IMR-90 (cell line): ENCODE measurements at regions not wholly inside any gene's neighbourhood (a gene's known extent, or its start where the extent isn't known, plus 50 kb on each side); places are given as distances from the start of the nearest gene placed in this dataset.

Experiments
- ATAC-seq: fragments of 200-7000 bp; cut with Tn5 transposase; 2 replicates; pipeline ENCODE4 v1.9.1; 2020; ENCODE audit warnings: low read depth, mild to moderate bottlenecking, moderate library complexity
- BruUV-seq: library from RNA; stranded (reverse); fragments of 400-500 nt; replicated peaks from 2 replicates; lab custom pipeline; 2021; lab: Mats Ljungman, UMichigan
- CTCF ChIA-PET: fragments of 300-600 bp; formaldehyde crosslinking; extraction: SDS; loops from one replicate; lab custom pipeline; 2021; ENCODE audit warnings: antibody characterized with exemption; lab: Yijun Ruan, JAX
- POLR2A ChIA-PET: fragments of 300-600 bp; sonication (Branson Sonifier 250); formaldehyde crosslinking; loops from one replicate; lab custom pipeline; 2022; ENCODE audit warnings: antibody characterized with exemption; ENCODE audit not compliant: unreplicated experiment; lab: Charles Lee
- DNase-seq: peaks from one replicate; pipeline ENCODE4 v3.0.0; 2013
- H2AFZ ChIP-seq: replicated peaks from 2 replicates; pipeline ENCODE3; 2013; ENCODE audit warnings: low read length, mild to moderate bottlenecking; ENCODE audit not compliant: poor library complexity
- H2AK5ac ChIP-seq: 2 replicates; pipeline ENCODE4 v1.6.1; 2013; ENCODE audit warnings: low read depth, low read length, inconsistent platforms
- H2AK9ac ChIP-seq: replicated peaks from 2 replicates; pipeline ENCODE3; 2013; ENCODE audit warnings: mild to moderate bottlenecking, low read depth, low read length, moderate library complexity; ENCODE audit not compliant: poor library complexity
- H2BK120ac ChIP-seq: 2 replicates; pipeline ENCODE4 v1.6.1; 2013; ENCODE audit warnings: low read depth, low read length, inconsistent platforms
- H2BK15ac ChIP-seq: 3 replicates; pipeline ENCODE4 v1.6.1; 2013; ENCODE audit warnings: low read depth, low read length, inconsistent platforms
- H2BK20ac ChIP-seq: 2 replicates; pipeline ENCODE4 v1.6.1; 2013; ENCODE audit warnings: low read depth, mild to moderate bottlenecking, inconsistent platforms, low read length, moderate library complexity
- H2BK5ac ChIP-seq: 2 replicates; pipeline ENCODE4 v1.6.1; 2013; ENCODE audit warnings: mild to moderate bottlenecking, low read depth, low read length, inconsistent platforms; ENCODE audit not compliant: poor library complexity, severe bottlenecking
- H3K14ac ChIP-seq: replicated peaks from 2 replicates; pipeline ENCODE4 v1.6.1; 2013; ENCODE audit warnings: low read depth, low read length, inconsistent platforms
- H3K18ac ChIP-seq: 2 replicates; pipeline ENCODE4 v1.6.1; 2013; ENCODE audit warnings: low read depth, low read length, control low read depth
- H3K23ac ChIP-seq: 2 replicates; pipeline ENCODE4 v1.6.1; 2013; ENCODE audit warnings: low read depth, low read length, inconsistent platforms
- H3K27ac ChIP-seq: 2 replicates; pipeline ENCODE4 v1.5.1; 2013; ENCODE audit warnings: mild to moderate bottlenecking, control low read depth, low read length; ENCODE audit not compliant: insufficient read depth
- H3K27me3 ChIP-seq: 2 replicates; pipeline ENCODE4 v1.6.1; 2013; ENCODE audit warnings: low read length; ENCODE audit not compliant: control insufficient read depth, insufficient read depth
- H3K36me3 ChIP-seq: 2 replicates; pipeline ENCODE4 v1.6.1; 2013; ENCODE audit warnings: low read length, mixed read lengths; ENCODE audit not compliant: control insufficient read depth, insufficient read depth
- H3K4ac ChIP-seq: 2 replicates; pipeline ENCODE4 v1.6.1; 2013; ENCODE audit warnings: low read depth, low read length, inconsistent platforms
- H3K4me1 ChIP-seq: 2 replicates; pipeline ENCODE4 v1.6.1; 2013; ENCODE audit warnings: low read length, mixed read lengths; ENCODE audit not compliant: control insufficient read depth, insufficient read depth
- H3K4me2 ChIP-seq: 2 replicates; pipeline ENCODE4 v1.6.1; 2013; ENCODE audit warnings: low read depth, mild to moderate bottlenecking, control low read depth, low read length, moderate library complexity
- H3K4me3 ChIP-seq: 2 replicates; pipeline ENCODE4 v1.5.1; 2013; ENCODE audit warnings: low read depth, mild to moderate bottlenecking, control low read depth, low read length, moderate library complexity; ENCODE audit not compliant: insufficient read depth
- H3K56ac ChIP-seq: 2 replicates; pipeline ENCODE4 v1.6.1; 2013; ENCODE audit warnings: low read length, inconsistent platforms; ENCODE audit not compliant: insufficient read depth; ENCODE audit errors: extremely low read depth
- H3K79me1 ChIP-seq, 2 experiments: 2 replicates each; pipeline ENCODE4 v1.6.1; 2013; ENCODE audit warnings: low read length in 2 of 2, inconsistent platforms in 1 of 2, low read depth in 1 of 2
- H3K9ac ChIP-seq: 2 replicates; pipeline ENCODE4 v1.6.1; 2013; ENCODE audit warnings: low read depth, low read length, control low read depth
- H3K9me1 ChIP-seq: 2 replicates; pipeline ENCODE4 v1.6.1; 2013; ENCODE audit warnings: low read length, inconsistent platforms; ENCODE audit not compliant: insufficient read depth
- H3K9me3 ChIP-seq: 2 replicates; pipeline ENCODE4 v1.6.1; 2013; ENCODE audit warnings: low read length; ENCODE audit not compliant: control insufficient read depth, insufficient read depth
- H4K20me1 ChIP-seq: 2 replicates; pipeline ENCODE4 v1.6.1; 2013; ENCODE audit warnings: low read length, inconsistent platforms; ENCODE audit not compliant: insufficient read depth
- H4K5ac ChIP-seq: 2 replicates; pipeline ENCODE4 v1.6.1; 2013; ENCODE audit warnings: mild to moderate bottlenecking, low read depth, low read length, control low read depth
- H4K8ac ChIP-seq, 2 experiments: 2 replicates each; pipeline ENCODE4 v1.6.1; 2013; ENCODE audit warnings: low read depth in 2 of 2, low read length in 2 of 2, control low read depth in 1 of 2, inconsistent platforms in 1 of 2
- H4K91ac ChIP-seq: 2 replicates; pipeline ENCODE4 v1.6.1; 2013; ENCODE audit warnings: low read depth, low read length, inconsistent platforms; ENCODE audit not compliant: insufficient read depth
- MXI1 ChIP-seq: IDR thresholded peaks from 2 replicates; pipeline ENCODE4 v1.6.1; 2012; ENCODE audit warnings: low read depth, mild to moderate bottlenecking, low read length, moderate library complexity, borderline replicate concordance
- SMC3 ChIP-seq: fragments of 150-350 bp; IDR thresholded peaks from 2 replicates; pipeline ENCODE4 v1.6.1; 2016; ENCODE audit warnings: low read depth, mild to moderate bottlenecking, antibody characterized with exemption, low read length, moderate library complexity
- WGBS, 2 experiments: methylation state at CpG; one replicate each; pipeline versions ENCODE4 v1.1.5 to v1.1.7; 2013; ENCODE audit warnings: missing lambda C conversion rate in 2 of 2; ENCODE audit not compliant: insufficient read length in 1 of 2; ENCODE audit errors: extremely low coverage in 2 of 2; 5-methylcytosine and 5-hydroxymethylcytosine counted together
- dilution Hi-C: fragments of 300-500 bp; cut with HindIII; formaldehyde crosslinking; loops from one replicate; pipeline ENCODE4 v1.14.3; 2018; ENCODE audit warnings: low sequenced_read_pairs; ENCODE audit not compliant: unreplicated experiment
- in situ Hi-C: fragments of 300-500 bp; cut with MboI; formaldehyde crosslinking; loops from 3 replicates; pipeline ENCODE4 v1.14.3; 2019; ENCODE audit warnings: low sequenced_read_pairs, inconsistent platforms, mixed read lengths
- intact Hi-C: fragments of 100-400 bp; cut with micrococcal nuclease; formaldehyde crosslinking; loops from 2 replicates; pipeline ENCODE4 v1.10.0; 2022

- in situ Hi-C loops = no loop called here
- ATAC-seq (no peak), DNase-seq (no peak)
- Histone ChIP-seq H3K23ac (no peak overlapping the region), H2AFZ (no peak overlapping the region), H2AK5ac (no peak overlapping the region), H3K27ac (no peak overlapping the region), H3K9ac (no peak overlapping the region), H3K4me3 (no peak overlapping the region), H3K18ac (no peak overlapping the region), H3K36me3 (no peaks in the 10 kb centered on the region), H2BK5ac (no peak overlapping the region), H3K56ac (no peak overlapping the region), H4K8ac (no peak overlapping the region), H3K9me3 (no peaks in the 10 kb centered on the region), H2AK9ac (no peak overlapping the region), H3K9me1 (no peaks in the 10 kb centered on the region), H3K14ac (no peak overlapping the region), H4K20me1 (no peaks in the 10 kb centered on the region), H3K27me3 (peaks cover 5% of the 10 kb centered on the region), H3K79me1 (no peaks in the 10 kb centered on the region), H2BK120ac (no peak overlapping the region), H3K4ac (no peak overlapping the region), H3K4me2 (no peak overlapping the region), H2BK15ac (no peak overlapping the region), H4K91ac (no peak overlapping the region), H2BK20ac (no peak overlapping the region), H3K4me1 (no peaks in the 10 kb centered on the region), H4K5ac (no peak overlapping the region)
- no CpG with 5 or more reads among the region's 1 CpG for WGBS, 2 experiments
- ChIA-PET CTCF (no interaction called here), POLR2A (no interaction called here)
- TF ChIP-seq SMC3 (no peak), MXI1 (no peak)
- intact Hi-C loops = no loop called here
- BruUV-seq = no TSS peak
- dilution Hi-C loops = no loop called here
These were observed 75.5 kb upstream of the PCGF5 start for GRCh38 chr10:91144961-91145360.
